HCT116 (cell line): ENCODE measurements at regions not wholly inside any gene's neighbourhood (a gene's known extent, or its start where the extent isn't known, plus 50 kb on each side); places are given as distances from the start of the nearest gene placed in this dataset.

ENCODE experiments used
- ATAC-seq: fragments of 200-7000 bp; cut with Tn5 transposase; 2 replicates; pipeline ENCODE4 v1.9.1; 2020; ENCODE audit warnings: mild to moderate bottlenecking, moderate library complexity
- BruUV-seq: library from RNA; stranded (reverse); fragments of 400-500 nt; replicated peaks from 2 replicates; lab custom pipeline; 2021; lab: Mats Ljungman, UMichigan
- CTCF ChIA-PET: fragments of 300-600 bp; sonication (Branson Sonifier 250); formaldehyde crosslinking; loops from one replicate; lab custom pipeline; 2021; ENCODE audit warnings: antibody characterized with exemption; lab: Charles Lee
- POLR2A ChIA-PET: fragments of 300-600, 350-600 bp; sonication (Branson Sonifier 250); formaldehyde crosslinking; loops from one replicate; lab custom pipeline; 2021; ENCODE audit warnings: antibody characterized with exemption; lab: Charles Lee
- RAD21 ChIA-PET, 2 experiments: fragments of 300-600 bp; sonication (Branson Sonifier 250); formaldehyde crosslinking; loops; one replicate each; lab custom pipeline; 2023; ENCODE audit warnings: low total read pairs in 2 of 2; ENCODE audit not compliant: uncharacterized antibody in 2 of 2, unreplicated experiment in 2 of 2, low non-redundant PET in 1 of 2; lab: Charles Lee
- DNase-seq: peaks from one replicate; pipeline ENCODE4 v3.0.0-alpha.2; 2010; ENCODE audit warnings: low read depth, low spot score
- H2AFZ ChIP-seq: fragments of 200-600 bp; shearing (Covaris generic), sonication (generic); 2 replicates; pipeline ENCODE4 v1.6.1; 2017; ENCODE audit warnings: low read depth, mixed run types, mixed read lengths, antibody characterized with exemption, low read length; ENCODE audit not compliant: poor library complexity, severe bottlenecking
- H3K27ac ChIP-seq: 2 replicates; pipeline ENCODE4 v1.5.1; 2012; ENCODE audit warnings: low read depth, low read length
- H3K27me3 ChIP-seq: fragments of 200-600 bp; sonication (generic); 2 replicates; pipeline ENCODE4 v1.6.1; 2016; ENCODE audit warnings: mixed run types, low read length, mixed read lengths; ENCODE audit not compliant: insufficient read depth
- H3K36me3 ChIP-seq, 2 experiments: fragments of 200-500 bp in 1 of 2; fragments of 200-600 bp in 1 of 2; sonication (Bioruptor generic) in 1 of 2; sonication (generic) in 1 of 2; 2 replicates each; pipeline versions ENCODE4 v1.5.1 to v1.6.1; 2014 to 2016; ENCODE audit warnings: low read length in 2 of 2, inconsistent platforms in 1 of 2, mixed read lengths in 1 of 2, mixed run types in 1 of 2; ENCODE audit not compliant: insufficient read depth in 2 of 2, control insufficient read depth in 1 of 2
- H3K4me1 ChIP-seq, 2 experiments: fragments of 200-600 bp in 1 of 2; sonication (generic) in 1 of 2; 2 replicates each; pipeline versions ENCODE4 v1.5.1 to v1.6.1; 2012 to 2017; ENCODE audit warnings: low read length in 2 of 2, inconsistent platforms in 1 of 2, mild to moderate bottlenecking in 1 of 2, mixed read lengths in 1 of 2, mixed run types in 1 of 2, moderate library complexity in 1 of 2; ENCODE audit not compliant: insufficient read depth in 2 of 2, control insufficient read depth in 1 of 2
- H3K4me2 ChIP-seq: fragments of 200-600 bp; sonication (generic); 2 replicates; pipeline ENCODE4 v1.6.1; 2017; ENCODE audit warnings: mixed run types, low read length, mixed read lengths
- H3K4me3 ChIP-seq, 2 experiments: fragments of 200-600 bp in 1 of 2; sonication (generic) in 1 of 2; replicated peaks in 1 of 2; 2 replicates each; pipeline ENCODE4 v1.5.1; 2011 to 2016; ENCODE audit warnings: low read length in 2 of 2, control low read depth in 1 of 2, low read depth in 1 of 2, mild to moderate bottlenecking in 1 of 2, mixed read lengths in 1 of 2, mixed run types in 1 of 2
- H3K79me2 ChIP-seq: fragments of 200-600 bp; sonication (generic); 2 replicates; pipeline ENCODE4 v1.6.1; 2017; ENCODE audit warnings: mild to moderate bottlenecking, mixed run types, low read length, moderate library complexity, mixed read lengths; ENCODE audit not compliant: insufficient read depth
- H3K9ac ChIP-seq: fragments of 200-600 bp; sonication (generic); 2 replicates; pipeline ENCODE4 v1.6.1; 2016; ENCODE audit warnings: low read length, mixed read lengths
- H3K9me2 ChIP-seq: fragments of 200-600 bp; sonication (generic), shearing (Covaris generic); 2 replicates; pipeline ENCODE4 v1.6.1; 2017; ENCODE audit warnings: mixed run types, mild to moderate bottlenecking, moderate library complexity; ENCODE audit not compliant: insufficient read depth
- H3K9me3 ChIP-seq, 2 experiments: fragments of 200-500 bp in 1 of 2; fragments of 200-600 bp in 1 of 2; sonication (Bioruptor generic) in 1 of 2; sonication (generic) in 1 of 2; 2 replicates each; pipeline ENCODE4 v1.6.1; 2014 to 2017; ENCODE audit warnings: low read length in 2 of 2, mixed read lengths in 2 of 2, inconsistent platforms in 1 of 2, low read depth in 1 of 2, mild to moderate bottlenecking in 1 of 2, mixed run types in 1 of 2, moderate library complexity in 1 of 2; ENCODE audit not compliant: control insufficient read depth in 1 of 2, insufficient read depth in 1 of 2
- H4K20me1 ChIP-seq: fragments of 200-600 bp; sonication (generic), shearing (Covaris generic); 2 replicates; pipeline ENCODE4 v1.6.1; 2017; ENCODE audit warnings: mixed run types, mild to moderate bottlenecking, moderate library complexity; ENCODE audit not compliant: insufficient read depth
- ATF3 ChIP-seq: IDR thresholded peaks from 2 replicates; pipeline ENCODE4 v1.6.1; 2012
- CEBPB ChIP-seq: IDR thresholded peaks from 2 replicates; pipeline ENCODE4 v1.6.1; 2012; ENCODE audit warnings: low read depth
- CTCF ChIP-seq, 3 experiments: fragments of 200-600 bp in 1 of 3; sonication (generic) in 1 of 3; IDR thresholded peaks in 2 of 3; conservative IDR thresholded peaks in 1 of 3; 2 replicates each; pipeline ENCODE4 v1.5.1; 2012 to 2017; ENCODE audit warnings: low read depth in 2 of 3, low read length in 2 of 3, antibody characterized with exemption in 1 of 3, borderline replicate concordance in 1 of 3, control low read depth in 1 of 3, mild to moderate bottlenecking in 1 of 3, mixed read lengths in 1 of 3, mixed run types in 1 of 3, moderate library complexity in 1 of 3; ENCODE audit not compliant: insufficient read depth in 1 of 3
- EGR1 ChIP-seq: IDR thresholded peaks from 2 replicates; pipeline ENCODE4 v1.6.1; 2012; ENCODE audit warnings: low read depth
- ELF1 ChIP-seq: IDR thresholded peaks from 2 replicates; pipeline ENCODE4 v1.6.1; 2012; ENCODE audit warnings: low read depth, borderline replicate concordance
- EZH2 ChIP-seq: fragments of 200-600 bp; sonication (generic); IDR thresholded peaks from 2 replicates; pipeline ENCODE4 v1.6.1; 2017; ENCODE audit warnings: antibody characterized with exemption, mixed run types
- EZH2phosphoT487 ChIP-seq: fragments of 200-600 bp; IDR thresholded peaks from 2 replicates; pipeline ENCODE4 v1.6.1; 2018; ENCODE audit warnings: antibody characterized with exemption, borderline replicate concordance
- JUND ChIP-seq: IDR thresholded peaks from 2 replicates; pipeline ENCODE4 v1.6.1; 2012
- POLR2A ChIP-seq: IDR thresholded peaks from 2 replicates; pipeline ENCODE4 v1.7.0; 2011; ENCODE audit warnings: borderline replicate concordance; ENCODE audit not compliant: insufficient read depth, insufficient read length; ENCODE audit errors: extremely low read depth
- POLR2AphosphoS5 ChIP-seq: IDR thresholded peaks from 2 replicates; pipeline ENCODE4 v1.6.1; 2011; ENCODE audit warnings: mild to moderate bottlenecking, low read depth, low read length, moderate library complexity
- RAD21 ChIP-seq: IDR thresholded peaks from 2 replicates; pipeline ENCODE4 v1.6.1; 2012; ENCODE audit warnings: low read depth, mild to moderate bottlenecking
- SIN3A ChIP-seq: IDR thresholded peaks from 2 replicates; pipeline ENCODE4 v1.6.1; 2012; ENCODE audit warnings: low read depth
- SP1 ChIP-seq: IDR thresholded peaks from 2 replicates; pipeline ENCODE4 v1.6.1; 2012; ENCODE audit warnings: low read depth
- SRF ChIP-seq: IDR thresholded peaks from 2 replicates; pipeline ENCODE4 v1.6.1; 2012; ENCODE audit warnings: low read depth
- TCF7L2 ChIP-seq: IDR thresholded peaks from 2 replicates; pipeline ENCODE4 v1.7.0; 2011; ENCODE audit warnings: borderline replicate concordance, inconsistent platforms; ENCODE audit not compliant: insufficient read depth, insufficient read length; ENCODE audit errors: extremely low read depth
- YY1 ChIP-seq: IDR thresholded peaks from 2 replicates; pipeline ENCODE4 v1.6.1; 2011; ENCODE audit warnings: low read length, low read depth, moderate library complexity, mild to moderate bottlenecking; ENCODE audit not compliant: insufficient replicate concordance; ENCODE audit errors: extremely low read depth
- ZBTB33 ChIP-seq: IDR thresholded peaks from 2 replicates; pipeline ENCODE4 v1.6.1; 2011; ENCODE audit warnings: mild to moderate bottlenecking, low read length, moderate library complexity; ENCODE audit not compliant: insufficient replicate concordance; ENCODE audit errors: extremely low read depth
- ZNF274 ChIP-seq: fragments of 200-500 bp; sonication (Bioruptor generic); IDR thresholded peaks from 2 replicates; pipeline ENCODE4 v1.6.1; 2014; ENCODE audit warnings: mild to moderate bottlenecking, low read depth, low read length, inconsistent platforms
- intact Hi-C: fragments of 100-400 bp; cut with micrococcal nuclease; formaldehyde crosslinking; loops from 2 replicates; pipeline ENCODE4 v1.10.0; 2022

GRCh38 chr15:97124790-97125189 lies 794.3 kb downstream of the NR2F2 start:
- no peak overlapping the region for H3K9ac ChIP-seq
- H3K9me3 ChIP-seq: peaks cover 0 to 17% of the 10 kb centered on the region in 2 experiments; a peak in 2 of 4 replicates
- TF ChIP-seq SRF (no peak), CEBPB (no peak), EGR1 (no peak), ZNF274 (no peak), SIN3A (no peak), ATF3 (no peak), EZH2 (no peak), TCF7L2 (no peak), POLR2A (no peak), CTCF (IDR thresholded peaks at IDR 0.05 in 2 of 3, conservative IDR thresholded peaks at IDR 0.05 in 1 of 3; ENCODE audit: borderline replicate concordance in 1 of 3, insufficient read depth in 1 of 3, low read depth in 2 of 3, low read length in 2 of 3) (no peak), RAD21 (no peak), ZBTB33 (no peak), SP1 (no peak), EZH2phosphoT487 (no peak), POLR2AphosphoS5 (no peak), YY1 (no peak), JUND (no peak), ELF1 (no peak)
- ChIA-PET POLR2A (no interaction called here), RAD21 (no interaction called here), CTCF (no interaction called here)
- H3K27ac ChIP-seq: no peak overlapping the region
- H3K4me2 ChIP-seq: no peak overlapping the region
- BruUV-seq: no TSS peak
- intact Hi-C loops: no loop called here
- no peaks in the 10 kb centered on the region for H3K27me3 ChIP-seq
- H3K9me2 ChIP-seq: no peaks in the 10 kb centered on the region
- H3K4me3 ChIP-seq: no peak overlapping the region
- no peak overlapping the region for H2AFZ ChIP-seq
- H3K36me3 ChIP-seq: no peaks in the 10 kb centered on the region
- H3K79me2 ChIP-seq: no peaks in the 10 kb centered on the region
- no peaks in the 10 kb centered on the region for H3K4me1 ChIP-seq
- DNase-seq (no peak), ATAC-seq (no peak)
- H4K20me1 ChIP-seq: no peaks in the 10 kb centered on the region
